K562 (cell line): ENCODE measurements at regions not wholly inside any gene's neighbourhood (a gene's known extent, or its start where the extent isn't known, plus 50 kb on each side); places are given as distances from the start of the nearest gene placed in this dataset.

Experiments used
- ATAC-seq: fragments of 200-7000 bp; cut with Tn5 transposase; 3 replicates; pipeline ENCODE4 v1.9.1; 2020; ENCODE audit warnings: moderate library complexity
- BruUV-seq: library from RNA; stranded (reverse); fragments of 400-500 nt; replicated peaks from 2 replicates; lab custom pipeline; 2021; lab: Mats Ljungman, UMichigan
- CTCF ChIA-PET: fragments of 300-600 bp; formaldehyde crosslinking; extraction: SDS; loops from one replicate; lab custom pipeline; 2021; ENCODE audit warnings: low intra/inter-chr PET ratio; lab: Yijun Ruan, JAX
- POLR2A ChIA-PET: fragments of 300-600, 350-650 bp; sonication (Branson Sonifier 250); formaldehyde crosslinking; extraction: SDS; loops from one replicate; lab custom pipeline; 2021; ENCODE audit warnings: antibody characterized with exemption, inconsistent platforms; lab: Yijun Ruan, JAX
- DNase-seq, 4 experiments: peaks; one replicate each; pipeline versions ENCODE4 v3.0.0 to v3.0.0-alpha.2; 2011 to 2018; ENCODE audit warnings: low spot score in 3 of 4, mixed read lengths in 3 of 4; ENCODE audit errors: extremely low read depth in 1 of 4
- FAIRE-seq: peaks from 2 replicates; lab custom pipeline; 2011; peaks lifted over from hg19 to GRCh38; lab: Jason Lieb, UNC
- H2AFZ ChIP-seq: 2 replicates; pipeline ENCODE4 v1.6.0; 2011; ENCODE audit warnings: low read depth, low read length, control low read depth, inconsistent platforms
- H3K27ac ChIP-seq: fragments of 200-600 bp; 3 replicates; pipeline ENCODE4 v1.8.0; 2011; ENCODE audit warnings: low read depth, mild to moderate bottlenecking, control low read depth, inconsistent platforms, low read length, moderate library complexity, mixed read lengths; ENCODE audit errors: extremely low read depth
- H3K27me3 ChIP-seq, 2 experiments: fragments of 300-600 bp in 1 of 2; 2 replicates in 1 of 2; 3 replicates in 1 of 2; pipeline versions ENCODE4 v1.6.0 to v1.8.0; 2011; ENCODE audit warnings: inconsistent platforms in 2 of 2, low read length in 2 of 2, mild to moderate bottlenecking in 1 of 2, mixed read lengths in 1 of 2, moderate library complexity in 1 of 2; ENCODE audit not compliant: control insufficient read depth in 2 of 2, insufficient read depth in 2 of 2
- H3K36me3 ChIP-seq: fragments of 300-600 bp; 3 replicates; pipeline ENCODE4 v1.8.0; 2011; ENCODE audit warnings: mild to moderate bottlenecking, low read length, inconsistent platforms; ENCODE audit not compliant: control insufficient read depth, insufficient read depth
- H3K4me1 ChIP-seq, 2 experiments: fragments of 200-600 bp in 1 of 2; replicated peaks in 1 of 2; 2 replicates in 1 of 2; 3 replicates in 1 of 2; pipeline versions ENCODE4 v1.5.1 to v1.8.0; 2011; ENCODE audit warnings: inconsistent platforms in 2 of 2, low read length in 2 of 2, mild to moderate bottlenecking in 1 of 2, mixed read lengths in 1 of 2, moderate library complexity in 1 of 2; ENCODE audit not compliant: control insufficient read depth in 2 of 2, insufficient read depth in 2 of 2
- H3K4me2 ChIP-seq: 2 replicates; pipeline ENCODE4 v1.6.1; 2011; ENCODE audit warnings: low read length, control low read depth, inconsistent platforms, mixed read lengths; ENCODE audit not compliant: insufficient read depth
- H3K4me3 ChIP-seq: fragments of 200-600 bp; sonication (generic), shearing (Covaris generic); 2 replicates; pipeline ENCODE4 v1.5.1; 2016; ENCODE audit warnings: control low read depth, inconsistent platforms
- H3K79me2 ChIP-seq: fragments of 200-600 bp; 3 replicates; pipeline ENCODE4 v1.8.0; 2011; ENCODE audit warnings: low read length, inconsistent platforms; ENCODE audit not compliant: control insufficient read depth, insufficient read depth
- H3K9ac ChIP-seq, 2 experiments: 2 replicates each; pipeline versions ENCODE4 v1.6.0 to v1.6.1; 2011; ENCODE audit warnings: low read depth in 2 of 2, low read length in 2 of 2, control low read depth in 1 of 2, inconsistent platforms in 1 of 2, mild to moderate bottlenecking in 1 of 2, mixed read lengths in 1 of 2; ENCODE audit not compliant: insufficient read depth in 1 of 2
- H3K9me1 ChIP-seq: one replicate; pipeline ENCODE4 v1.6.0; 2011; ENCODE audit warnings: inconsistent platforms, mild to moderate bottlenecking, low read length, moderate library complexity; ENCODE audit not compliant: control insufficient read depth, insufficient read depth
- H3K9me3 ChIP-seq: replicated peaks from 2 replicates; pipeline ENCODE4 v1.5.1; 2011; ENCODE audit warnings: low read depth, low read length, inconsistent platforms; ENCODE audit not compliant: control insufficient read depth, insufficient read depth
- H4K20me1 ChIP-seq: replicated peaks from 2 replicates; pipeline ENCODE4 v1.6.1; 2011; ENCODE audit warnings: low read length, inconsistent platforms, mixed read lengths; ENCODE audit not compliant: control insufficient read depth, insufficient read depth
- ATF1 ChIP-seq, 2 experiments: fragments of 450-650 bp in 1 of 2; IDR thresholded peaks; 2 replicates each; pipeline ENCODE4 v1.6.1; 2016; ENCODE audit warnings: missing compliant biosample characterization in 1 of 2, missing genetic modification characterization in 1 of 2
- ATF3 ChIP-seq, 2 experiments: fragments of 450-650 bp in 1 of 2; sonication (generic) in 1 of 2; formaldehyde crosslinking in 1 of 2; IDR thresholded peaks in 1 of 2; conservative IDR thresholded peaks in 1 of 2; 2 replicates each; pipeline versions ENCODE4 v1.6.1 to v1.8.1; 2016 to 2023; ENCODE audit warnings: mild to moderate bottlenecking in 2 of 2, moderate library complexity in 2 of 2, inconsistent platforms in 1 of 2, missing genetic modification reagents in 1 of 2
- CBX2 ChIP-seq: fragments of 200-600 bp; sonication (generic); IDR thresholded peaks from one replicate; pipeline ENCODE4 v1.6.1; 2012; ENCODE audit warnings: mild to moderate bottlenecking, low read length, inconsistent platforms; ENCODE audit not compliant: insufficient read depth, poor library complexity, severe bottlenecking
- CEBPG ChIP-seq, 3 experiments: fragments of 200-800 bp in 1 of 3; sonication (Bioruptor generic) in 1 of 3; sonication (generic) in 1 of 3; formaldehyde crosslinking in 1 of 3; IDR thresholded peaks in 2 of 3; conservative IDR thresholded peaks in 1 of 3; 2 replicates each; pipeline versions ENCODE4 v1.6.1 to v1.8.0; 2016 to 2022; ENCODE audit warnings: missing compliant biosample characterization in 2 of 3, missing genetic modification characterization in 2 of 3, mild to moderate bottlenecking in 1 of 3, missing genetic modification reagents in 1 of 3
- CREM ChIP-seq: IDR thresholded peaks from 2 replicates; pipeline ENCODE4 v1.6.1; 2014; ENCODE audit warnings: antibody characterized with exemption, low read depth
- GABPA ChIP-seq: fragments of 200-800 bp; sonication (Bioruptor generic); conservative IDR thresholded peaks from 2 replicates; pipeline ENCODE4 v1.6.1; 2016; ENCODE audit warnings: low read depth, missing genetic modification characterization, missing compliant biosample characterization
- L3MBTL2 ChIP-seq: fragments of 450-650 bp; IDR thresholded peaks from 2 replicates; pipeline ENCODE4 v1.6.1; 2016; ENCODE audit warnings: mild to moderate bottlenecking, moderate library complexity
- MAFG ChIP-seq: fragments of 450-650 bp; conservative IDR thresholded peaks from 2 replicates; pipeline ENCODE4 v1.6.1; 2016; ENCODE audit warnings: missing genetic modification characterization, missing compliant biosample characterization
- POLR2A ChIP-seq: fragments of 450-650 bp; conservative IDR thresholded peaks from 2 replicates; pipeline ENCODE4 v1.6.1; 2016
- ZFX ChIP-seq: sonication (generic); formaldehyde crosslinking; IDR thresholded peaks from 2 replicates; pipeline ENCODE4 v1.8.0; 2022; ENCODE audit warnings: mild to moderate bottlenecking, missing genetic modification reagents, moderate library complexity
- ZNF316 ChIP-seq: fragments of 450-650 bp; IDR thresholded peaks from 2 replicates; pipeline ENCODE4 v1.6.1; 2016
- ZNF561 ChIP-seq: fragments of 450-650 bp; formaldehyde crosslinking; conservative IDR thresholded peaks from 2 replicates; pipeline ENCODE4 v1.4.0; 2020; ENCODE audit warnings: mild to moderate bottlenecking, moderate library complexity
- WGBS: fragments of 100-300 bp; shearing (Covaris generic); methylation state at CpG from one replicate; pipeline ENCODE4 v1.1.6; 2016; ENCODE audit warnings: low coverage, mixed read lengths; ENCODE audit not compliant: insufficient coverage; ENCODE audit errors: missing lambda C conversion rate; 5-methylcytosine and 5-hydroxymethylcytosine counted together
- in situ Hi-C: fragments of 300-500 bp; cut with MboI; formaldehyde crosslinking; loops from 4 replicates; pipeline ENCODE4 v1.15.0; 2018; ENCODE audit warnings: inconsistent platforms, mixed read lengths
- intact Hi-C: fragments of 100-400 bp; cut with micrococcal nuclease; formaldehyde crosslinking; loops from 2 replicates; pipeline ENCODE4 v1.14.2; 2022

GRCh38 chr7:116618338-116619128, 53.5 kb upstream of the MET start:
- Histone ChIP-seq H3K4me2 (no peak overlapping the region), H4K20me1 (no peaks in the 10 kb centered on the region), H3K9me3 (no peaks in the 10 kb centered on the region), H3K27me3 (0 out of 5 replicates have a peak, but pooled peaks cover 0 to 4% of the 10 kb centered on the region in 2 experiments), H3K27ac (no peak overlapping the region), H3K79me2 (no peaks in the 10 kb centered on the region), H3K36me3 (no peaks in the 10 kb centered on the region), H3K9ac (no peak overlapping the region), H3K4me1 (no peaks in the 10 kb centered on the region), H3K4me3 (no peak overlapping the region), H2AFZ (no peak overlapping the region), H3K9me1 (no peaks in the 10 kb centered on the region)
- in situ Hi-C loops (no loop called here), intact Hi-C loops (no loop called here)
- no peak for ATAC-seq
- TF ChIP-seq ZNF316 (peak; percentile 51), ZFX (CRISPR knock-in tag) (no peak), POLR2A (no peak), MAFG (tag) (peak; percentile 42; the same call in 1 of the 2 replicates)
- WGBS, result 3% methylated on average over 3 of the region's 3 CpGs
- DNase-seq, result no peak
- CTCF ChIA-PET, result no interaction called here
- BruUV-seq, result no TSS peak
- FAIRE-seq, result no peak
- POLR2A ChIA-PET, result interaction anchor here (0.5 kb wide), 1 partner anchor 306 kb away, joined by 3 read pairs; no protein-coding TSS in a partner anchor

- Histone ChIP-seq H3K4me1 (no peaks in the 10 kb centered on the region), H3K9ac (no peak overlapping the region), H3K9me3 (no peaks in the 10 kb centered on the region), H3K27me3 (peaks cover 2 to 4% of the 10 kb centered on the region in 2 experiments; a peak in 3 of 5 replicates), H2AFZ (no peak overlapping the region), H4K20me1 (no peaks in the 10 kb centered on the region), H3K27ac (no peak overlapping the region), H3K4me3 (no peak overlapping the region), H3K79me2 (no peaks in the 10 kb centered on the region), H3K9me1 (no peaks in the 10 kb centered on the region), H3K4me2 (no peak overlapping the region), H3K36me3 (no peaks in the 10 kb centered on the region)
- TF ChIP-seq ATF3 (IDR thresholded peaks at IDR 0.05), result peak; percentile 43; the same call in 1 of the 2 replicates
- TF ChIP-seq ATF3 (CRISPR knock-in tag; conservative IDR thresholded peaks at IDR 0.05), result no peak
- TF ChIP-seq L3MBTL2, result 0 out of 2 replicates have a peak, but pooled peaks have one; percentile 11
- TF ChIP-seq CEBPG (CRISPR knock-in tag; IDR thresholded peaks at IDR 0.05), result no peak
- TF ChIP-seq CEBPG (tag; conservative IDR thresholded peaks at IDR 0.05 in 1 of 2, IDR thresholded peaks at IDR 0.05 in 1 of 2), result peak; percentile 74 to 96
- peak; percentile 21; the same call in 1 of the 2 replicates for TF ChIP-seq CREM
- TF ChIP-seq ATF1 (CRISPR knock-in tag; IDR thresholded peaks at IDR 0.05), result no peak
- TF ChIP-seq ATF1 (tag; IDR thresholded peaks at IDR 0.05), result peak; percentile 41; the same call in 1 of the 2 replicates
- peak; percentile 36; the same call in 1 of the 2 replicates for TF ChIP-seq GABPA
- TF ChIP-seq CBX2, result no peak
- no peak for TF ChIP-seq ZNF561 (CRISPR knock-in tag)
- in situ Hi-C loops, result no loop called here
- POLR2A ChIA-PET, result interaction anchor here (1.0 to 1.3 kb wide), 2 partner anchors 11 to 19 kb away, joined by 3 read pairs; no protein-coding TSS in a partner anchor
- BruUV-seq, result no TSS peak
- DNase-seq (no peak), FAIRE-seq (no peak), ATAC-seq (no peak)
- CTCF ChIA-PET, result no interaction called here
- under 1% methylated on average over 5 of the region's 5 CpGs for WGBS
- intact Hi-C loops, result no loop called here
Measured at GRCh38 chr7:116621649-116622048, 50.3 kb upstream of the MET start.
